NAMALWA (cell line): ENCODE measurements at regions not wholly inside any gene's neighbourhood (a gene's known extent, or its start where the extent isn't known, plus 50 kb on each side); places are given as distances from the start of the nearest gene placed in this dataset.
"Not testable (repeated sequence)": the region's sequence is repeated elsewhere in the genome, so short reads cannot be mapped to it uniquely, and the experiment has no call there.

Experiments
- DNase-seq: peaks from one replicate; pipeline ENCODE4 v3.0.0-alpha.2; 2015; ENCODE audit warnings: low spot score

DNA sequence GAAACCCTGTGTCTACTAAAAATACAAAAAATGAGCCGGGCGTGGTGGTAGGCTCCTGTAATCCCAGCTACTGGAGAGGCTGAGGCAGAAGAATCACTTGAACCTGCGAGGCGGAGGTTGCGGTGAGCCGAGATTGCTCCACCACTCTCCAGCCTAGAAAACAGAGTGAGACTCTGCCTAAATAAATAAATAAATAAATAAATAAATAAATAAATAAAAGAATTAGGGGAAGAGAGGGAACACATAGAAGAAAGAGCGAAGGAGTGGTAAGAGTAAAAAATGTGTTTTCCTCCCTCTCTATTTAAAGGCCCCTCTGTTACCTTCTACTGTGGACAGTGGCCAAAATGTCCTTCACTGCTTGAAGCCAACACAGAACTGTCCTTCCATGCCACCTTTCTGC, 103.9 kb upstream of the SOX21 start:
- DNase-seq, result no peak

DNA sequence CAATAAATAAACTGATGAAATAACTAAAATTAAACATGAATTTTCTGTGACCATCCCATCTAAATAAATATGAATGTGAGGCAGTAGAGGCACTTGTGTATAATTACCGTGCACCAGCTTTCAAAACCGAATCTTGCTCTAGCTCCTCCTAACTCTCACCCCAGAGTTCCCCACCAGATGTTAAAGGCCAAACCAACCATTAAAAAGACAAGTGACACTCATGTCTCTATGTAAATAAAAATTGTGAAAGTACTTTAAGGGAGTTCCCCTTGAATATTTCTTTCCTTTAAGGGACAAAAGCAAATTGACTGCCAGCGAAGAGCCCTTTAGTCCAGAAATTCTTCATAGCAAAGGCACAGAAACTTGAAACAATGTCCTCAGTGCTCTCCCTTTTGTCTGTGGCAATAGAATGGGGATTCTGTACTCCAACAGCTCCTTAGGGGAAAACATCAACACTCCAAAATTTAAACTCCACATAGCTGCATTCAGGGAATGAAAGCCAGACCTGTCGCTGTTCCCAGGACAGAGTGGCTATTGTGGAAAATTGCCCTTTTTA, 101.7 kb upstream of the SOX21 start:
- DNase-seq, result no peak

DNA sequence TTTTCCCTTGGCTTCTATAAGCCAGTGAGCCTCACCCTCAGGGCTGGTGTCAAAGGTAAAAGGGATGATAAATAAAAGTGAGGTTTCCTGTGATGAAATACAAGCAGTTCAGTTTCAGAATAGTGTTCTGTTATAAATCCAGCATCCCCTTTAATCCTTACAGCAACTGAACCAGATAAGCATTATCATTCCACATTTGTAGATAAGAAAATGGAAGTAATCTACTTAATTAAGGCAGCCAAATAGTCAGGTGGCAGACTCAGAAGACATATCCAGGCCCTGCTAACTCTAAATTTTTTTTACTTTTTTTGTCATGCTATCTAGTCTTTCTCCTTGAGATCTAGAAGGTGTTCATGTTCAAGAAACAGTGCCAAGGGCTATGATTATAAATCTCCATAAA, 99.4 kb upstream of the SOX21 start:
- no peak for DNase-seq

DNA sequence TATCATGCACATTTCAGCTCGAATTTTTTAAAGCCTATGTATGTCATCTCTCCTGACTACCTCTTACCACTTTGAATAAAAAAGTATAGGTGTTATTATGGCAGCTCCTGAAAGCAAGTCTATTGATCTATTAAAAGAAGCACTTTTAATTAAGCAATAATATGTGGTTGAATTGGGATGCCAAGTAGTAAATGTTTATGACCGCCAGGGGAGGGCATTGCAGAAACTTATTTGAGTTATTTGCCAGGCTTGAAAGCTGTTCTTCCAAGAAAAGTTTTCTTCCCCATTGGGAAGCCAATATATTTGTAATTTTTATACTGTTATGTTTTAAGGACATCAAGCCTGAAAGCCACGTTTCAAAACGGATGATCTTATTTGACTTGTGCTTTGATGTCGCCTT, 88.1 kb upstream of the SOX21 start:
- no peak for DNase-seq

DNA sequence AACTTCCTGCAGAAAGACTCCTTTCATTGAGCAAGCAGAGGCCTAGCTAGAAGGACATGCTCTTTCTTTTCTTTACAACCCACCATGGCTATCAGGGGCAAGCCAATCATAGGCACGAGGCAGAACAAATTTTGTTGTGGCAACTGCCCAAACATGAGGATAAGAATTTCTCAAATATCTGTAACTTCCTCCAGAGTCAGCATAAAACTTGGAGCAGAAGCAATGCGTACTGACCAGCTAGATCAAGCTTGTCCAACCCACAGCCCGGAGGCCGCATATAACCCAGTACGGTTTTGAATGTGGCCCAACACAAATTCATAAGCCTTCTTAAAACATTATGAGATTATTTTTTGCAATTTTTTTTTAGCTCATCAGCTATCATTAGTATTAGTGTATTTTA, 87.0 kb upstream of the SOX21 start:
- no peak for DNase-seq

DNA sequence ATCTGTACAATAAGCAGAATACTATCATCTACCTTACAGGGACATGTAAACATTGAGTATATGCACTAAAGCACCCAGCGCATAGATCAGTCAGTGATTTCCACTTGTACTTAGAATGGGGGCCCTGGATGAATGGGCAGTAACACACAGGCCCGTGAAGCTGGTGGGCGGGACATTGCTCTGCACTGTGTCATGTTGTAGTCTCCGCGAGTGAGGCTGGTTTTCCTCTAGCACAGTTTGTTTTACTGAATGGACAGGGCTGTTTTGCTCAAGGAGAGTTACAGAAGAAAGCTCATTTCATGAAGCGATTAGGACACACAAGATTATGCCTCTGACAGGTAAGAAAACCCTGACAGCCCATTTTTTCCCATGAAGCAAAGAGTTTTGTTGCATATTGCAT, 86.4 kb upstream of the SOX21 start:
- no peak for DNase-seq

GRCh38 chr13:94795292-94795691, 82.9 kb upstream of the SOX21 start:
- no peak for DNase-seq

GRCh38 chr13:94786246-94786645, 73.9 kb upstream of the SOX21 start:
- DNase-seq, result not testable (repeated sequence)

DNA sequence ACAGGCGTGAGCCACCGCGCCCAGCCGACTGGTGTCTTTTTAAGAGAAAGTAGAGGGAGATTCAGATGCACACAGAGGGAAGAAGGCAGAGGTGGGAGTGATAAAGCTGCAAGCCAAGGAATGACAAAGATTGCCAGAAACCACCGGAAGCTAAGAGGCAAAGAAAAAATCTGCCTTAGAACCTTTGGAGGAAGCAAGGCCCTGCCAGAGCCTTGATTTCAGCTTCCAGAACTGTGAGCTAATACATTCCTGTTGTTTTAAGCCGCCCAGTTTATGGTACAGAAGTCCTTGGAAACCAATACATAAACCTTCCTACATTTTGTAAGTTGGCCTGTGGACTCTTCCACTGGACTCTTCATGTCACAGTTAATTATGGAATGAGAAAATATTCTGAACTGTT, 71.7 kb upstream of the SOX21 start:
- DNase-seq, result no peak

GRCh38 chr13:94783489-94783888, 71.1 kb upstream of the SOX21 start:
- DNase-seq, result no peak

DNA sequence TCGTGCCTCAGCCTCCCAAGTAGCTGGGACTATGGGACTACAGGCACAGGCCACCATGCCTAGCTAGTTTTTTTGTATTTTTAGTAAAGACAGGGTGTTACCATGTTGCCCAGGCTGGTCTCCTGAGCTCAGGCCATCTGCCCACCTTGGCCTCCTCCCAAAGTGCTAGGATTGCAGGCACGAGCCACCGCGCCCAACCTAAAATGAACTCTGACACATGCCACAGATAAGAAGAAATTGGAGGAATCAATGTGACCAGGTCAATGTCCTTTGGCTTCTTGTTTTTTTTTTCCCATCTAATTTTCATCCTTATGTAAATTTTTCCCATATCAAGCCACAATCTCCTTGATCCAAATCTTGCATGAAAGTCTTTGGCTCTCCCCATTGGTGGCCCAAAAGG, 68.1 kb upstream of the SOX21 start:
- no peak for DNase-seq

DNA sequence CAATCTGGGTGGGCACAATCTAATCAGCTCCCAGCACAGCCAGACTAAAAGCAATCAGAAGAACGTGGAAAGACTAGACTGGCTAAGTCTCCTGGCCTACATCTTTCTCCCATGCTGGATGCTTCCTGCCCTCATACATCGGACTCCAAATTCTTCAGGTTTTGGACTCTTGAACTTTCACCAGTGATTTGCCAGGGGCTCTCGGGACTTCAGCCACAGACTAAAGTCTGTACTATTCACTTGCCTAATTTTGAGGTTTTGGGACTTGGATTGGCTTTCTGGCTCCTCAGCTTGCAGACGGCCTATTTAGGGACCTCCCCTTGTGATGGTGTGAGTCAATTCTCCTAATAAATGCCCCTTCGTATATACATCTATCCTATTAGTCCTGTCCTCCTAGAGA, 66.6 kb upstream of the SOX21 start:
- no peak for DNase-seq

- DNase-seq, result no peak
These were observed 66.2 kb upstream of the SOX21 start for GRCh38 chr13:94778585-94778984.

DNA sequence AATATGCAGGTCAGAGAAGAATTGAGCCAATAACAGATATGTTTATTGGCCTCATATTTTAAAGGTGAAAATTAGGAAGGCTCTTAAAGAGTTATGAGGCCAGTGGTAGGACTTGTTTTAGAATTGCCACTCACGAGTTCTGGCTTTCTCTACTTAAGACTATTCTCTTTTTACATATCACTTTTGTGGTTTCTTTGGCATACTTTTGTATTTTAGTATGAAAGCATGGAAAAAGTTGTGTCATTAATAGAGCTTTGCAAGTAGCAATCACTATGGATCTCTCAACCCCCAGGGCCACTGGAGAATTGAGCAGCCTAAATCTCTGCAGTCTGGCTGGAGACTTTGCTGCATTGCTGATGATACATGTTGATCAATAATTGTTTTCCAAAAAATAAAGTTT, 64.6 kb upstream of the SOX21 start:
- DNase-seq, result no peak

DNA sequence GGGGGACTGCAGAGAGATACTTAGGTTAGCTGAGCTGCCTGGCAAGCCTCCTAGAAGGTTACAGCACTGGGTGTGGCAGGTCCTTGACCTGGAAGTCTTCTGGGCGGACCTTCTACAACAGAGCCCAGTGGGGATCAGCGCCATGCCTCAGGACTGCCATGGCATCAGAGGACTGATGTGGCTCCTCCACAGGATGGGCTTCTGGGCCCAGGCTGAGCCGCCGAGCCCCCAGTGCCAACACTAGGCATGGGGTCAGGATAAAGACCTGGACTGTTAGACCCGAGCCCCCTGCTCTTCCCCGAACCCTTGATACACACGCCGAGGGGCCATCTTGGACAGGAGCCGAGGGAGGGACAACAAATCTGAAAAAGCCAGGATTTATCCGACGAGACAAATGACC, 64.0 kb upstream of the SOX21 start:
- DNase-seq, result no peak

DNA sequence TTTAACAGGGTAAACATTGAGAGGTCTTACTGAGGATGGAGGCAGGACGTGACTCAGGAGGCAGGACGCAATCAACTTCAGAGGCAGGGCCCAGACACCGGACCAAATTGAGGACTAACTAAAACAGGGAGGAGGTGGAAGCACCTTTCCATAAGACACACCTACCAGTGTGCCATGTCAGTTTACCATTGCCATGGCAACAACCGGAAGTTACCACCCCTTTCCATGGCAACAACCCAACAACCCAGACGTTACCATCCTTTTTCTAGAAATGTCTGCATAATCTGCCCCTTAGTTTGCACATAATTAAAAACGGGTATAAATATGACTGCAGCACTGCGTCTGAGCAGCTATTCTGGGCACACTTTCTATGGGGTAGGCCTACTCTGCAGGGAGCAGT, 53.5 kb upstream of the SOX21 start:
- no peak for DNase-seq

DNA sequence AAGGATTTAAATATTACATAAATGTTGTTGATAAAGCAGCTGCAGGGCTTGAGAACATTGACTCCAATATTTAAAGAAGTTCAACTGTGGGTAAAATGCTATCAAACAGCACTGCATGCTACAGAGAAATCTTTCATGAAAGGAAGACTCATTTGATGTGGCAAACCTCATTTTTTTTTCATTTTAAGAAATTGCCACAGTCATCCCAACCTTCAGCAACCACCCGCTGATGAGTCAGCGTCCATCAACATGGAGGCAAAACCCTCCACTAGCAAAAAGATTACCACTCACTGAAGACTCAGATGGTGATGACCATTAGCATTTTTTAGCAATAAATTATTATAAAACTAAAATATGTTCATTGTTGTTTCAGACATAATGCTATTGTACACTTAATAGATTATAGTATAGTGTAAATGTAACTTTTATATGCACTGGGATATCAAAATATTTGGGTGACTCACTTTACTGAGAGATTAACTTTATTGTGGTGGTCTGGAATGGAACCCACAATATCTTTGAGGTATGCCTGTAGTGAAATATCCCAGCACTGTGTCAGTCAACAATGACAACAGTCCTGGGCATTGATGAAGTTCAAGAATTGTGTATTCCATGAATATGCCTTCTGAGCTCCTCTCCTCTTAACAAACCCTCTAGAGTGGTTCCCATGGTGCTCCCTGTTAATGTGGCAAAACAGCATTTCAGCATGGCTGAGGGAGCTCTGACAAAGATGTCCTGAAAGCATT, 52.4 kb upstream of the SOX21 start:
- DNase-seq, result no peak
